Vagina (tissue), 2 donors: ENCODE measurements at regions not wholly inside any gene's neighbourhood (a gene's known extent, or its start where the extent isn't known, plus 50 kb on each side); places are given as distances from the start of the nearest gene placed in this dataset.

ENCODE experiments used
- DNase-seq, 2 donors: peaks; one replicate each; pipeline ENCODE4 v3.0.0-alpha.2; 2017; ENCODE audit errors: extremely low spot score in 2 of 2
- H3K27ac ChIP-seq: fragments of 200-600 bp; sonication (generic); one replicate; pipeline ENCODE4 v1.5.1; 2019
- H3K27me3 ChIP-seq: fragments of 200-600 bp; sonication (generic); one replicate; pipeline ENCODE4 v1.5.1; 2019
- H3K36me3 ChIP-seq, 2 donors: fragments of 200-600 bp; sonication (generic); one replicate each; pipeline ENCODE4 v1.5.1; 2017 to 2019
- H3K4me1 ChIP-seq: fragments of 200-600 bp; sonication (generic); one replicate; pipeline ENCODE4 v1.5.1; 2019
- H3K4me3 ChIP-seq, 2 donors: fragments of 200-600 bp; sonication (generic); 1 replicate in 1 of 2; 2 replicates in 1 of 2; pipeline ENCODE4 v1.5.1; 2016 to 2019
- H3K9me3 ChIP-seq: fragments of 200-600 bp; sonication (generic); one replicate; pipeline ENCODE4 v1.5.1; 2019
- POLR2A ChIP-seq, 2 donors: fragments of 450-650 bp; IDR thresholded peaks; one replicate each; pipeline ENCODE4 v1.6.1; 2017; ENCODE audit warnings: antibody characterized with exemption in 2 of 2, mild to moderate bottlenecking in 2 of 2, moderate library complexity in 2 of 2
- POLR2AphosphoS5 ChIP-seq, 2 donors: sonication (generic); formaldehyde crosslinking; IDR thresholded peaks; one replicate each; pipeline ENCODE4 v1.9.0; 2017; ENCODE audit warnings: antibody characterized with exemption in 2 of 2, mild to moderate bottlenecking in 2 of 2, low read depth in 1 of 2; ENCODE audit not compliant: insufficient read depth in 1 of 2
- intact Hi-C: fragments of 100-400 bp; cut with DNase I; formaldehyde crosslinking; loops from one replicate; pipeline ENCODE4 v1.15.1; 2023
- TF ChIP-seq, protein P1 (sequence below), 3 experiments: fragments of 450-650 bp in 2 of 3; fragments of 200-600 bp in 1 of 3; sonication (generic) in 1 of 3; IDR thresholded peaks; one replicate each; pipeline ENCODE4 v1.5.1; 2017 to 2019; ENCODE audit warnings: antibody characterized with exemption in 3 of 3, mild to moderate bottlenecking in 2 of 3, moderate library complexity in 2 of 3

GRCh38 chrX:122418758-122419157 lies 765.3 kb upstream of the GRIA3 start:
- H3K27me3 ChIP-seq = no peaks in the 10 kb centered on the region
- DNase-seq = no peak
- no peaks in the 10 kb centered on the region for H3K9me3 ChIP-seq
- no peak overlapping the region for H3K27ac ChIP-seq
- no peaks in the 10 kb centered on the region for H3K36me3 ChIP-seq
- intact Hi-C loops = no loop called here
- TF ChIP-seq, protein P1, sequence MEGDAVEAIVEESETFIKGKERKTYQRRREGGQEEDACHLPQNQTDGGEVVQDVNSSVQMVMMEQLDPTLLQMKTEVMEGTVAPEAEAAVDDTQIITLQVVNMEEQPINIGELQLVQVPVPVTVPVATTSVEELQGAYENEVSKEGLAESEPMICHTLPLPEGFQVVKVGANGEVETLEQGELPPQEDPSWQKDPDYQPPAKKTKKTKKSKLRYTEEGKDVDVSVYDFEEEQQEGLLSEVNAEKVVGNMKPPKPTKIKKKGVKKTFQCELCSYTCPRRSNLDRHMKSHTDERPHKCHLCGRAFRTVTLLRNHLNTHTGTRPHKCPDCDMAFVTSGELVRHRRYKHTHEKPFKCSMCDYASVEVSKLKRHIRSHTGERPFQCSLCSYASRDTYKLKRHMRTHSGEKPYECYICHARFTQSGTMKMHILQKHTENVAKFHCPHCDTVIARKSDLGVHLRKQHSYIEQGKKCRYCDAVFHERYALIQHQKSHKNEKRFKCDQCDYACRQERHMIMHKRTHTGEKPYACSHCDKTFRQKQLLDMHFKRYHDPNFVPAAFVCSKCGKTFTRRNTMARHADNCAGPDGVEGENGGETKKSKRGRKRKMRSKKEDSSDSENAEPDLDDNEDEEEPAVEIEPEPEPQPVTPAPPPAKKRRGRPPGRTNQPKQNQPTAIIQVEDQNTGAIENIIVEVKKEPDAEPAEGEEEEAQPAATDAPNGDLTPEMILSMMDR (IDR thresholded peaks at IDR 0.05) = no peak
- TF ChIP-seq POLR2A (IDR thresholded peaks at IDR 0.05) (no peak), POLR2AphosphoS5 (IDR thresholded peaks at IDR 0.05; ENCODE audit: insufficient read depth in 1 of 2, low read depth in 1 of 2) (no peak)
- no peak overlapping the region for H3K4me3 ChIP-seq
- H3K4me1 ChIP-seq = no peaks in the 10 kb centered on the region

GRCh38 chrX:122421434-122422121 lies 762.5 kb upstream of the GRIA3 start:
- Histone ChIP-seq H3K27me3 (no peaks in the 10 kb centered on the region), H3K27ac (no peak overlapping the region), H3K36me3 (no peaks in the 10 kb centered on the region), H3K4me3 (no peak overlapping the region), H3K9me3 (no peaks in the 10 kb centered on the region), H3K4me1 (no peaks in the 10 kb centered on the region)
- DNase-seq = no peak
- TF ChIP-seq POLR2A (IDR thresholded peaks at IDR 0.05) (no peak), POLR2AphosphoS5 (IDR thresholded peaks at IDR 0.05; ENCODE audit: insufficient read depth in 1 of 2, low read depth in 1 of 2) (no peak)
- TF ChIP-seq, protein P1 (IDR thresholded peaks at IDR 0.05) = no peak
- intact Hi-C loops = no loop called here

DNA sequence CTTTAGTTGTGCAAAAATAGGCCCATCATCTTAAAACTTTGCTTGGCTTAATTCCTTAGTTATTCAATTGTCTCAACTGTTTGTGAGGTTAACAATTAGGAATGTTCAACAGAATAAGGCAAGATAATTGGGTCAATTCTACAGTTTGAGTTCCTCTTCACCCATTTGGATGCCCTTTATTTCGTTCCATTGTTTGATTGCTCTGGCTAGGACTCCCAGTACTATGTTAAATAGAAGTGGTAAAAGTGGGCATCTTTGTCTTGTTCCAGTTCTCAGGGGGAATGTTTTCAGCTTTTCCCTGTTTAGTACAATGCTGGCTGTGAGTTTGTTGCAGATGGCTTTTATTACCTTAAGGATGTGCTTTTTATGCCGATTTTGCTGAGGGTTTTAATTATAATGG lies 761.5 kb upstream of the GRIA3 start:
- intact Hi-C loops = no loop called here
- H3K36me3 ChIP-seq = no peaks in the 10 kb centered on the region
- DNase-seq = no peak
- TF ChIP-seq, protein P1 (IDR thresholded peaks at IDR 0.05) = no peak
- no peak for TF ChIP-seq POLR2AphosphoS5 (IDR thresholded peaks at IDR 0.05; ENCODE audit: insufficient read depth in 1 of 2, low read depth in 1 of 2)
- no peak for TF ChIP-seq POLR2A (IDR thresholded peaks at IDR 0.05)
- H3K27me3 ChIP-seq = no peaks in the 10 kb centered on the region
- H3K4me1 ChIP-seq = no peaks in the 10 kb centered on the region
- H3K9me3 ChIP-seq = no peaks in the 10 kb centered on the region
- H3K27ac ChIP-seq = no peak overlapping the region
- H3K4me3 ChIP-seq = no peak overlapping the region

- Histone ChIP-seq H3K27ac (no peak overlapping the region), H3K27me3 (no peaks in the 10 kb centered on the region), H3K36me3 (no peaks in the 10 kb centered on the region), H3K9me3 (no peaks in the 10 kb centered on the region), H3K4me3 (no peak overlapping the region), H3K4me1 (no peaks in the 10 kb centered on the region)
- intact Hi-C loops = no loop called here
- DNase-seq = no peak
- TF ChIP-seq POLR2AphosphoS5 (IDR thresholded peaks at IDR 0.05; ENCODE audit: insufficient read depth in 1 of 2, low read depth in 1 of 2) (no peak), POLR2A (IDR thresholded peaks at IDR 0.05) (no peak)
- TF ChIP-seq, protein P1 (IDR thresholded peaks at IDR 0.05) = no peak
These were observed 749.1 kb upstream of the GRIA3 start for GRCh38 chrX:122434942-122435341.

GRCh38 chrX:122439831-122440230 lies 744.2 kb upstream of the GRIA3 start:
- H3K4me3 ChIP-seq = no peak overlapping the region
- TF ChIP-seq, protein P1 (IDR thresholded peaks at IDR 0.05) = no peak
- no peak for TF ChIP-seq POLR2AphosphoS5 (IDR thresholded peaks at IDR 0.05; ENCODE audit: insufficient read depth in 1 of 2, low read depth in 1 of 2)
- TF ChIP-seq POLR2A (IDR thresholded peaks at IDR 0.05) = no peak
- H3K27me3 ChIP-seq = no peaks in the 10 kb centered on the region
- no peak overlapping the region for H3K27ac ChIP-seq
- no peaks in the 10 kb centered on the region for H3K9me3 ChIP-seq
- DNase-seq = no peak
- H3K36me3 ChIP-seq = no peaks in the 10 kb centered on the region
- intact Hi-C loops = no loop called here
- H3K4me1 ChIP-seq = no peaks in the 10 kb centered on the region
